ENCODE measurements at regions not wholly inside any gene's neighbourhood (a gene's known extent, or its start where the extent isn't known, plus 50 kb on each side); places are given as distances from the start of the nearest gene placed in this dataset.

GRCh38 chr17:77328823-77329740 lies 188.3 kb downstream of the SEC14L1 start:
- no peaks in the 10 kb centered on the region for H3K36me3 ChIP-seq (ENCODE audit: low read length)
- H3K4me2 ChIP-seq (ENCODE audit: low read depth, low read length, poor library complexity, severe bottlenecking) = no peak overlapping the region
- no peaks in the 10 kb centered on the region for H3K9me3 ChIP-seq (ENCODE audit: insufficient read depth, low read length)
- H4K20me1 ChIP-seq (ENCODE audit: low read depth, low read length) = no peaks in the 10 kb centered on the region
- H2AFZ ChIP-seq (ENCODE audit: low read depth, low read length, severe bottlenecking) = no peak overlapping the region
- H3K27me3 ChIP-seq (ENCODE audit: low read length) = no peaks in the 10 kb centered on the region
- no peaks in the 10 kb centered on the region for H3K9me2 ChIP-seq (replicated peaks; ENCODE audit: insufficient read depth, low read length)
- peaks cover 23% of the 10 kb centered on the region for H3F3A ChIP-seq (ENCODE audit: insufficient read depth)
- H3K9ac ChIP-seq (ENCODE audit: low read length) = no peak overlapping the region
- H3K4me3 ChIP-seq (ENCODE audit: insufficient read depth, low read length, poor library complexity, severe bottlenecking) = no peak overlapping the region
- TF ChIP-seq EZH2phosphoT487 (conservative IDR thresholded peaks at IDR 0.05; ENCODE audit: low read length) = no peak
- no peak for TF ChIP-seq CTCF (IDR thresholded peaks at IDR 0.05; ENCODE audit: insufficient read depth, low read length, poor library complexity, severe bottlenecking)
- H3K79me2 ChIP-seq (ENCODE audit: insufficient read depth, low read length) = no peaks in the 10 kb centered on the region
- H3K27ac ChIP-seq (ENCODE audit: low read depth, low read length) = no peak overlapping the region

GRCh38 chr17:77329741-77330531 lies 189.2 kb downstream of the SEC14L1 start:
- H3K79me2 ChIP-seq (ENCODE audit: insufficient read depth, low read length) = no peaks in the 10 kb centered on the region
- H3F3A ChIP-seq (ENCODE audit: insufficient read depth) = peaks cover 23% of the 10 kb centered on the region
- no peak overlapping the region for H3K4me2 ChIP-seq (ENCODE audit: low read depth, low read length, poor library complexity, severe bottlenecking)
- H3K27ac ChIP-seq (ENCODE audit: low read depth, low read length) = no peak overlapping the region
- no peak overlapping the region for H3K9ac ChIP-seq (ENCODE audit: low read length)
- H3K9me2 ChIP-seq (replicated peaks; ENCODE audit: insufficient read depth, low read length) = no peaks in the 10 kb centered on the region
- H3K27me3 ChIP-seq (ENCODE audit: low read length) = no peaks in the 10 kb centered on the region
- no peak for TF ChIP-seq CTCF (IDR thresholded peaks at IDR 0.05; ENCODE audit: insufficient read depth, low read length, poor library complexity, severe bottlenecking)
- no peak for TF ChIP-seq EZH2phosphoT487 (conservative IDR thresholded peaks at IDR 0.05; ENCODE audit: low read length)
- no peak overlapping the region for H3K4me3 ChIP-seq (ENCODE audit: insufficient read depth, low read length, poor library complexity, severe bottlenecking)
- H3K36me3 ChIP-seq (ENCODE audit: low read length) = no peaks in the 10 kb centered on the region
- H2AFZ ChIP-seq (ENCODE audit: low read depth, low read length, severe bottlenecking) = no peak overlapping the region
- no peaks in the 10 kb centered on the region for H3K9me3 ChIP-seq (ENCODE audit: insufficient read depth, low read length)
- no peaks in the 10 kb centered on the region for H4K20me1 ChIP-seq (ENCODE audit: low read depth, low read length)

- H3K27me3 ChIP-seq (ENCODE audit: low read length) = no peaks in the 10 kb centered on the region
- H3K4me3 ChIP-seq (ENCODE audit: insufficient read depth, low read length, poor library complexity, severe bottlenecking) = no peak overlapping the region
- H4K20me1 ChIP-seq (ENCODE audit: low read depth, low read length) = no peaks in the 10 kb centered on the region
- TF ChIP-seq CTCF (IDR thresholded peaks at IDR 0.05; ENCODE audit: insufficient read depth, low read length, poor library complexity, severe bottlenecking) (no peak), EZH2phosphoT487 (conservative IDR thresholded peaks at IDR 0.05; ENCODE audit: low read length) (no peak)
- H3K4me2 ChIP-seq (ENCODE audit: low read depth, low read length, poor library complexity, severe bottlenecking) = no peak overlapping the region
- no peak overlapping the region for H2AFZ ChIP-seq (ENCODE audit: low read depth, low read length, severe bottlenecking)
- no peaks in the 10 kb centered on the region for H3K9me3 ChIP-seq (ENCODE audit: insufficient read depth, low read length)
- H3K36me3 ChIP-seq (ENCODE audit: low read length) = no peaks in the 10 kb centered on the region
- H3K79me2 ChIP-seq (ENCODE audit: insufficient read depth, low read length) = no peaks in the 10 kb centered on the region
- peaks cover 23% of the 10 kb centered on the region for H3F3A ChIP-seq (ENCODE audit: insufficient read depth)
- no peak overlapping the region for H3K9ac ChIP-seq (ENCODE audit: low read length)
- no peaks in the 10 kb centered on the region for H3K9me2 ChIP-seq (replicated peaks; ENCODE audit: insufficient read depth, low read length)
- H3K27ac ChIP-seq (ENCODE audit: low read depth, low read length) = no peak overlapping the region
Measured at GRCh38 chr17:77330602-77331081, 189.9 kb downstream of the SEC14L1 start.
